HEK293 (cell line): ENCODE measurements at regions not wholly inside any gene's neighbourhood (a gene's known extent, or its start where the extent isn't known, plus 50 kb on each side); places are given as distances from the start of the nearest gene placed in this dataset.
"Not testable (repeated sequence)": the region's sequence is repeated elsewhere in the genome, so short reads cannot be mapped to it uniquely, and the experiment has no call there.

Experiments
- CTCF ChIA-PET: fragments of 350-600 bp; formaldehyde crosslinking; extraction: SDS; loops from one replicate; lab custom pipeline; 2021; ENCODE audit warnings: antibody characterized with exemption; lab: Yijun Ruan, JAX
- POLR2A ChIA-PET: fragments of 300-600 bp; formaldehyde crosslinking; extraction: SDS; loops from one replicate; lab custom pipeline; 2020; ENCODE audit warnings: antibody characterized with exemption, inconsistent platforms; lab: Yijun Ruan, JAX
- H3K27ac ChIP-seq: fragments of 200-500 bp; sonication (Bioruptor generic); 2 replicates; pipeline ENCODE4 v1.5.1; 2014; ENCODE audit warnings: low read depth, low read length, control low read depth, inconsistent platforms; ENCODE audit errors: extremely low read depth
- H3K36me3 ChIP-seq, 2 experiments: fragments of 200-500 bp in 1 of 2; sonication (Bioruptor generic) in 1 of 2; 1 replicate in 1 of 2; 2 replicates in 1 of 2; pipeline ENCODE4 v1.5.1; 2014 to 2017; ENCODE audit warnings: inconsistent platforms in 2 of 2, low read length in 2 of 2; ENCODE audit not compliant: control insufficient read depth in 2 of 2, insufficient read depth in 1 of 2
- H3K4me1 ChIP-seq: fragments of 200-500 bp; sonication (Bioruptor generic); 2 replicates; pipeline ENCODE4 v1.5.1; 2014; ENCODE audit warnings: mild to moderate bottlenecking, low read length, inconsistent platforms; ENCODE audit not compliant: control insufficient read depth, insufficient read depth
- H3K4me3 ChIP-seq: 2 replicates; pipeline ENCODE4 v1.5.1; 2011; ENCODE audit warnings: low read depth, mild to moderate bottlenecking, control low read depth, low read length, moderate library complexity
- H3K9me3 ChIP-seq: fragments of 200-500 bp; sonication (Bioruptor generic); 2 replicates; pipeline ENCODE4 v1.5.1; 2014; ENCODE audit warnings: low read depth, low read length, inconsistent platforms; ENCODE audit not compliant: control insufficient read depth, insufficient read depth
- KLF10 ChIP-seq: fragments of 450-650 bp; IDR thresholded peaks from 2 replicates; pipeline ENCODE4 v1.5.1; 2018; ENCODE audit warnings: missing biosample characterization, mild to moderate bottlenecking, missing genetic modification characterization
- ZNF121 ChIP-seq: fragments of 450-650 bp; formaldehyde crosslinking; IDR thresholded peaks from 2 replicates; pipeline ENCODE4 v1.5.1; 2016; ENCODE audit warnings: missing biosample characterization, missing genetic modification characterization
- ZNF132 ChIP-seq: fragments of 450-650 bp; formaldehyde crosslinking; IDR thresholded peaks from 2 replicates; pipeline ENCODE4 v1.5.1; 2017; ENCODE audit warnings: missing biosample characterization, missing genetic modification characterization, borderline replicate concordance
- ZNF239 ChIP-seq: fragments of 450-650 bp; formaldehyde crosslinking; IDR thresholded peaks from 2 replicates; pipeline ENCODE4 v1.5.1; 2016; ENCODE audit warnings: missing biosample characterization, missing genetic modification characterization
- ZNF280D ChIP-seq: fragments of 450-650 bp; formaldehyde crosslinking; IDR thresholded peaks from 2 replicates; pipeline ENCODE4 v1.5.1; 2016; ENCODE audit warnings: missing biosample characterization, missing genetic modification characterization
- ZNF449 ChIP-seq: fragments of 450-650 bp; formaldehyde crosslinking; IDR thresholded peaks from 2 replicates; pipeline ENCODE4 v1.5.1; 2017; ENCODE audit warnings: missing biosample characterization, mild to moderate bottlenecking, missing genetic modification characterization, moderate library complexity
- ZNF544 ChIP-seq: fragments of 450-650 bp; formaldehyde crosslinking; IDR thresholded peaks from 2 replicates; pipeline ENCODE4 v1.5.0; 2017; ENCODE audit warnings: missing biosample characterization, missing genetic modification characterization
- ZNF623 ChIP-seq: fragments of 450-650 bp; formaldehyde crosslinking; IDR thresholded peaks from 2 replicates; pipeline ENCODE4 v1.5.1; 2016; ENCODE audit warnings: missing biosample characterization, missing genetic modification characterization
- ZNF660 ChIP-seq: fragments of 450-650 bp; IDR thresholded peaks from 2 replicates; pipeline ENCODE4 v1.5.1; 2018; ENCODE audit warnings: missing biosample characterization, mild to moderate bottlenecking, missing genetic modification characterization
- ZNF664 ChIP-seq: fragments of 450-650 bp; formaldehyde crosslinking; IDR thresholded peaks from 2 replicates; pipeline ENCODE4 v1.5.1; 2016; ENCODE audit warnings: missing biosample characterization, missing genetic modification characterization
- ZNF785 ChIP-seq: fragments of 450-650 bp; formaldehyde crosslinking; IDR thresholded peaks from 2 replicates; pipeline ENCODE4 v1.5.1; 2016; ENCODE audit warnings: missing biosample characterization, missing genetic modification characterization
- ZNF837 ChIP-seq: fragments of 450-650 bp; formaldehyde crosslinking; IDR thresholded peaks from 2 replicates; pipeline ENCODE4 v1.5.1; 2016; ENCODE audit warnings: missing biosample characterization, missing genetic modification characterization

GRCh38 chr12:114809097-114809496 lies 125.1 kb upstream of the TBX3 start:
- TF ChIP-seq ZNF544 (no peak), ZNF623 (tag by site-specific recombination) (no peak), KLF10 (tag by site-specific recombination) (no peak), ZNF785 (tag by site-specific recombination) (no peak), ZNF132 (tag by site-specific recombination) (no peak), ZNF280D (tag by site-specific recombination) (no peak), ZNF660 (tag by site-specific recombination) (no peak), ZNF837 (tag by site-specific recombination) (no peak), ZNF239 (tag by site-specific recombination) (no peak)
- TF ChIP-seq, all 188 proteins: peak for 0
- CTCF ChIA-PET = no interaction called here
- no peaks in the 10 kb centered on the region for H3K36me3 ChIP-seq
- peaks cover 4% of the 10 kb centered on the region for H3K4me1 ChIP-seq
- POLR2A ChIA-PET = interaction anchor here (0.7 kb wide), 1 partner anchor 619 kb away, joined by 4 read pairs; no protein-coding TSS in a partner anchor
- H3K27ac ChIP-seq = no peak overlapping the region
- H3K4me3 ChIP-seq = no peak overlapping the region
- H3K9me3 ChIP-seq = no peaks in the 10 kb centered on the region

- H3K4me3 ChIP-seq, H3K27ac ChIP-seq, H3K36me3 ChIP-seq, H3K4me1 ChIP-seq, POLR2A ChIA-PET, H3K9me3 ChIP-seq: not testable (repeated sequence)
- TF ChIP-seq ZNF121 = 0 out of 2 replicates have a peak, but pooled peaks have one; percentile 25
- CTCF ChIA-PET = interaction anchor here (1.2 kb wide), 1 partner anchor 15 kb away, joined by 3 read pairs; no protein-coding TSS in a partner anchor
Observed at GRCh38 chr12:114801381-114801780, 117.4 kb upstream of the TBX3 start.

GRCh38 chr12:114800566-114800965 lies 116.6 kb upstream of the TBX3 start:
- H3K9me3 ChIP-seq, H3K4me1 ChIP-seq, H3K27ac ChIP-seq, POLR2A ChIA-PET, H3K36me3 ChIP-seq, H3K4me3 ChIP-seq: not testable (repeated sequence)
- CTCF ChIA-PET = interaction anchor here (0.7 to 1.2 kb wide), 2 partner anchors 14 to 175 kb away, joined by 3 to 4 read pairs; no protein-coding TSS in a partner anchor

GRCh38 chr12:114799574-114800487 lies 115.9 kb upstream of the TBX3 start:
- TF ChIP-seq ZNF664 (tag by site-specific recombination) = no peak
- peak; percentile 43; the same call in 1 of the 2 replicates for TF ChIP-seq ZNF449
- no peaks in the 10 kb centered on the region for H3K4me1 ChIP-seq
- CTCF ChIA-PET = interaction anchor here (0.7 to 1.2 kb wide), 3 partner anchors 14 to 175 kb away, joined by 3 to 4 read pairs (median 3); partner anchors contain the start of gene TBX3
- POLR2A ChIA-PET = interaction anchor here (1.3 kb wide), 1 partner anchor 115 kb away, joined by 3 read pairs; the partner anchor contains the start of gene TBX3
- H3K36me3 ChIP-seq = no peaks in the 10 kb centered on the region
- no peaks in the 10 kb centered on the region for H3K9me3 ChIP-seq
- H3K27ac ChIP-seq = no peak overlapping the region
- no peak overlapping the region for H3K4me3 ChIP-seq
